GM19043 (cell line): ENCODE measurements at regions not wholly inside any gene's neighbourhood (a gene's known extent, or its start where the extent isn't known, plus 50 kb on each side); places are given as distances from the start of the nearest gene placed in this dataset.

Experiments
- ATAC-seq: cut with Tn5 transposase; IDR thresholded peaks from one replicate; pipeline ENCODE4 v1.9.1; 2021; ENCODE audit warnings: low read depth; ENCODE audit not compliant: unreplicated experiment

GRCh38 chr6:113489952-113490746 lies 367.0 kb upstream of the MARCKS start:
- no peak for ATAC-seq

- ATAC-seq, result no peak
Observed at GRCh38 chr6:113491376-113491775, 365.8 kb upstream of the MARCKS start.

GRCh38 chr6:113493991-113494390 lies 363.2 kb upstream of the MARCKS start:
- no peak for ATAC-seq

- no peak for ATAC-seq
Observed at GRCh38 chr6:113495521-113495920, 361.6 kb upstream of the MARCKS start.

- no peak for ATAC-seq
Observed at GRCh38 chr6:113496166-113496565, 361.0 kb upstream of the MARCKS start.

GRCh38 chr6:113500221-113500620 lies 356.9 kb upstream of the MARCKS start:
- ATAC-seq, result no peak

GRCh38 chr6:113505084-113505699 lies 352.0 kb upstream of the MARCKS start:
- ATAC-seq, result no peak

GRCh38 chr6:113508249-113508648 lies 348.9 kb upstream of the MARCKS start:
- ATAC-seq, result no peak

GRCh38 chr6:113511100-113511499 lies 346.0 kb upstream of the MARCKS start:
- no peak for ATAC-seq

GRCh38 chr6:113512576-113512975 lies 344.6 kb upstream of the MARCKS start:
- ATAC-seq, result no peak

- no peak for ATAC-seq
Observed at GRCh38 chr6:113513086-113513485, 344.1 kb upstream of the MARCKS start.

GRCh38 chr6:113522376-113522775 lies 334.8 kb upstream of the MARCKS start:
- no peak for ATAC-seq

GRCh38 chr6:113524826-113525225 lies 332.3 kb upstream of the MARCKS start:
- ATAC-seq, result no peak

- ATAC-seq, result no peak
Observed at GRCh38 chr6:113526553-113526952, 330.6 kb upstream of the MARCKS start.

- no peak for ATAC-seq
Observed at GRCh38 chr6:113526995-113527394, 330.1 kb upstream of the MARCKS start.

GRCh38 chr6:113528111-113528510 lies 329.0 kb upstream of the MARCKS start:
- ATAC-seq, result no peak

- ATAC-seq, result no peak
Observed at GRCh38 chr6:113529196-113529595, 327.9 kb upstream of the MARCKS start.

GRCh38 chr6:113529879-113530278 lies 327.3 kb upstream of the MARCKS start:
- ATAC-seq, result no peak

GRCh38 chr6:113530769-113531168 lies 326.4 kb upstream of the MARCKS start:
- no peak for ATAC-seq

GRCh38 chr6:113539202-113539601 lies 317.9 kb upstream of the MARCKS start:
- no peak for ATAC-seq

- ATAC-seq, result no peak
Observed at GRCh38 chr6:113539623-113540022, 317.5 kb upstream of the MARCKS start.

GRCh38 chr6:113540466-113540865 lies 316.7 kb upstream of the MARCKS start:
- no peak for ATAC-seq
